ENCODE measurements at regions not wholly inside any gene's neighbourhood (a gene's known extent, or its start where the extent isn't known, plus 50 kb on each side); places are given as distances from the start of the nearest gene placed in this dataset.

GRCh38 chr5:74490814-74491213, 149.7 kb downstream of the ENC1 start (continued):
- TF ChIP-seq STAT3 (IDR thresholded peaks at IDR 0.05; ENCODE audit: low read depth, low read length) (no peak), EGR1 (IDR thresholded peaks at IDR 0.05; ENCODE audit: borderline replicate concordance in 1 of 2, low read depth in 2 of 2, low read length in 2 of 2) (no peak), SMARCA5 (IDR thresholded peaks at IDR 0.05) (no peak; the same call in 1 of the 2 replicates), E4F1 (IDR thresholded peaks at IDR 0.05; ENCODE audit: borderline replicate concordance, partially characterized antibody) (no peak), SRF (IDR thresholded peaks at IDR 0.05; ENCODE audit: low read depth in 2 of 2, low read length in 2 of 2) (no peak), SREBF2 (IDR thresholded peaks at IDR 0.05; ENCODE audit: low read length) (no peak), BCL11A (IDR thresholded peaks at IDR 0.05; ENCODE audit: low read depth, low read length) (peak; percentile 84), IRF4 (IDR thresholded peaks at IDR 0.05; ENCODE audit: low read depth, low read length) (peak; percentile 61; the same call in 1 of the 2 replicates), ZBTB33 (IDR thresholded peaks at IDR 0.05) (no peak), RCOR1 (conservative IDR thresholded peaks at IDR 0.05; ENCODE audit: low read depth, low read length) (no peak; the same call in 1 of the 2 replicates), YBX1 (IDR thresholded peaks at IDR 0.05) (no peak), CTCF (IDR thresholded peaks at IDR 0.05 in 2 of 3, conservative IDR thresholded peaks at IDR 0.05 in 1 of 3; ENCODE audit: control insufficient read depth in 2 of 3, extremely low read depth in 1 of 3, insufficient read depth in 1 of 3, low read depth in 3 of 3, low read length in 3 of 3) (no peak), IRF5 (IDR thresholded peaks at IDR 0.05; ENCODE audit: borderline replicate concordance) (no peak), GABPA (IDR thresholded peaks at IDR 0.05; ENCODE audit: low read depth) (no peak), PRDM15 (CRISPR knock-in tag; IDR thresholded peaks at IDR 0.05) (no peak), TCF12 (IDR thresholded peaks at IDR 0.05; ENCODE audit: low read depth, low read length) (peak; percentile 59; the same call in 1 of the 2 replicates), MTA2 (IDR thresholded peaks at IDR 0.05; ENCODE audit: low read depth) (peak; percentile 84)
